ENCODE measurements at regions not wholly inside any gene's neighbourhood (a gene's known extent, or its start where the extent isn't known, plus 50 kb on each side); places are given as distances from the start of the nearest gene placed in this dataset.

GRCh38 chr1:198809247-198809646, 170.4 kb downstream of the PTPRC start:
- H3K4me1 ChIP-seq (ENCODE audit: insufficient read depth, low read length), result no peaks in the 10 kb centered on the region
- H3K4me3 ChIP-seq (ENCODE audit: low read length), result no peak overlapping the region
- no peaks in the 10 kb centered on the region for H3K27me3 ChIP-seq (ENCODE audit: insufficient read depth, low read length)
- H3K36me3 ChIP-seq (ENCODE audit: insufficient read depth, low read depth, low read length), result no peaks in the 10 kb centered on the region
- peaks cover 16% of the 10 kb centered on the region for H3K9me3 ChIP-seq (ENCODE audit: insufficient read depth, low read depth, low read length)
- no peak overlapping the region for H3K9ac ChIP-seq (ENCODE audit: low read depth, low read length)
- no peak overlapping the region for H3K27ac ChIP-seq (ENCODE audit: low read length)

- no peaks in the 10 kb centered on the region for H3K36me3 ChIP-seq (ENCODE audit: insufficient read depth, low read depth, low read length)
These were observed 172.6 kb downstream of the PTPRC start for GRCh38 chr1:198811449-198811848.

GRCh38 chr1:198823626-198824025, 184.8 kb downstream of the PTPRC start:
- H3K36me3 ChIP-seq (ENCODE audit: insufficient read depth, low read depth, low read length), result no peaks in the 10 kb centered on the region
- no peaks in the 10 kb centered on the region for H3K9me3 ChIP-seq (ENCODE audit: insufficient read depth, low read depth, low read length)
- H3K9ac ChIP-seq (ENCODE audit: low read depth, low read length), result no peak overlapping the region
- H3K27ac ChIP-seq (ENCODE audit: low read length), result no peak overlapping the region
- no peaks in the 10 kb centered on the region for H3K27me3 ChIP-seq (ENCODE audit: insufficient read depth, low read length)
- no peak overlapping the region for H3K4me3 ChIP-seq (ENCODE audit: low read length)
- H3K4me1 ChIP-seq (ENCODE audit: insufficient read depth, low read length), result 0 out of 2 replicates have a peak, but pooled peaks cover 5% of the 10 kb centered on the region

More at GRCh38 chr1:198811449-198811848, 172.6 kb downstream of the PTPRC start:
- H3K9me3 ChIP-seq (ENCODE audit: insufficient read depth, low read depth, low read length), result peaks cover 29% of the 10 kb centered on the region
- H3K9ac ChIP-seq (ENCODE audit: low read depth, low read length), result no peak overlapping the region
- no peak overlapping the region for H3K4me3 ChIP-seq (ENCODE audit: low read length)
- no peaks in the 10 kb centered on the region for H3K27me3 ChIP-seq (ENCODE audit: insufficient read depth, low read length)
- H3K27ac ChIP-seq (ENCODE audit: low read length), result no peak overlapping the region
- H3K4me1 ChIP-seq (ENCODE audit: insufficient read depth, low read length), result no peaks in the 10 kb centered on the region

- H3K27me3 ChIP-seq (ENCODE audit: insufficient read depth, low read length), result no peaks in the 10 kb centered on the region
- no peaks in the 10 kb centered on the region for H3K9me3 ChIP-seq (ENCODE audit: insufficient read depth, low read depth, low read length)
These were observed 186.4 kb downstream of the PTPRC start for GRCh38 chr1:198825254-198825653.

GRCh38 chr1:198829356-198829755, 190.5 kb downstream of the PTPRC start:
- H3K4me1 ChIP-seq (ENCODE audit: insufficient read depth, low read length), result no peaks in the 10 kb centered on the region
- H3K27ac ChIP-seq (ENCODE audit: low read length), result no peak overlapping the region
- H3K27me3 ChIP-seq (ENCODE audit: insufficient read depth, low read length), result no peaks in the 10 kb centered on the region
- no peak overlapping the region for H3K4me3 ChIP-seq (ENCODE audit: low read length)
- H3K9me3 ChIP-seq (ENCODE audit: insufficient read depth, low read depth, low read length), result no peaks in the 10 kb centered on the region
- H3K9ac ChIP-seq (ENCODE audit: low read depth, low read length), result no peak overlapping the region
- H3K36me3 ChIP-seq (ENCODE audit: insufficient read depth, low read depth, low read length), result no peaks in the 10 kb centered on the region

More at GRCh38 chr1:198825254-198825653, 186.4 kb downstream of the PTPRC start:
- Histone ChIP-seq H3K9ac (ENCODE audit: low read depth, low read length) (no peak overlapping the region), H3K27ac (ENCODE audit: low read length) (no peak overlapping the region), H3K4me3 (ENCODE audit: low read length) (no peak overlapping the region), H3K36me3 (ENCODE audit: insufficient read depth, low read depth, low read length) (no peaks in the 10 kb centered on the region), H3K4me1 (ENCODE audit: insufficient read depth, low read length) (no peaks in the 10 kb centered on the region)

GRCh38 chr1:198829944-198830343, 191.1 kb downstream of the PTPRC start:
- Histone ChIP-seq H3K9me3 (ENCODE audit: insufficient read depth, low read depth, low read length) (no peaks in the 10 kb centered on the region), H3K27me3 (ENCODE audit: insufficient read depth, low read length) (no peaks in the 10 kb centered on the region), H3K4me1 (ENCODE audit: insufficient read depth, low read length) (no peaks in the 10 kb centered on the region), H3K4me3 (ENCODE audit: low read length) (no peak overlapping the region), H3K36me3 (ENCODE audit: insufficient read depth, low read depth, low read length) (no peaks in the 10 kb centered on the region), H3K9ac (ENCODE audit: low read depth, low read length) (no peak overlapping the region), H3K27ac (ENCODE audit: low read length) (no peak overlapping the region)

GRCh38 chr1:198830412-198830811, 191.6 kb downstream of the PTPRC start:
- no peak overlapping the region for H3K9ac ChIP-seq (ENCODE audit: low read depth, low read length)
- no peaks in the 10 kb centered on the region for H3K36me3 ChIP-seq (ENCODE audit: insufficient read depth, low read depth, low read length)
- H3K4me3 ChIP-seq (ENCODE audit: low read length), result no peak overlapping the region
- no peaks in the 10 kb centered on the region for H3K27me3 ChIP-seq (ENCODE audit: insufficient read depth, low read length)
- no peak overlapping the region for H3K27ac ChIP-seq (ENCODE audit: low read length)
- H3K9me3 ChIP-seq (ENCODE audit: insufficient read depth, low read depth, low read length), result no peaks in the 10 kb centered on the region
- H3K4me1 ChIP-seq (ENCODE audit: insufficient read depth, low read length), result no peaks in the 10 kb centered on the region

- no peaks in the 10 kb centered on the region for H3K36me3 ChIP-seq (ENCODE audit: insufficient read depth, low read depth, low read length)
- no peaks in the 10 kb centered on the region for H3K9me3 ChIP-seq (ENCODE audit: insufficient read depth, low read depth, low read length)
- no peak overlapping the region for H3K4me3 ChIP-seq (ENCODE audit: low read length)
- no peaks in the 10 kb centered on the region for H3K27me3 ChIP-seq (ENCODE audit: insufficient read depth, low read length)
- H3K27ac ChIP-seq (ENCODE audit: low read length), result no peak overlapping the region
- H3K4me1 ChIP-seq (ENCODE audit: insufficient read depth, low read length), result no peaks in the 10 kb centered on the region
- no peak overlapping the region for H3K9ac ChIP-seq (ENCODE audit: low read depth, low read length)
These were observed 195.1 kb downstream of the PTPRC start for GRCh38 chr1:198833706-198834503.

- Histone ChIP-seq H3K9ac (ENCODE audit: low read depth, low read length) (no peak overlapping the region), H3K36me3 (ENCODE audit: insufficient read depth, low read depth, low read length) (no peaks in the 10 kb centered on the region), H3K4me3 (ENCODE audit: low read length) (no peak overlapping the region), H3K4me1 (ENCODE audit: insufficient read depth, low read length) (no peaks in the 10 kb centered on the region), H3K27me3 (ENCODE audit: insufficient read depth, low read length) (no peaks in the 10 kb centered on the region), H3K27ac (ENCODE audit: low read length) (no peak overlapping the region), H3K9me3 (ENCODE audit: insufficient read depth, low read depth, low read length) (no peaks in the 10 kb centered on the region)
These were observed 198.6 kb downstream of the PTPRC start for GRCh38 chr1:198837278-198838021.

GRCh38 chr1:198838022-198838342, 199.1 kb downstream of the PTPRC start:
- Histone ChIP-seq H3K36me3 (ENCODE audit: insufficient read depth, low read depth, low read length) (no peaks in the 10 kb centered on the region), H3K9me3 (ENCODE audit: insufficient read depth, low read depth, low read length) (no peaks in the 10 kb centered on the region), H3K27me3 (ENCODE audit: insufficient read depth, low read length) (no peaks in the 10 kb centered on the region), H3K27ac (ENCODE audit: low read length) (no peak overlapping the region), H3K9ac (ENCODE audit: low read depth, low read length) (no peak overlapping the region), H3K4me3 (ENCODE audit: low read length) (no peak overlapping the region), H3K4me1 (ENCODE audit: insufficient read depth, low read length) (no peaks in the 10 kb centered on the region)

- Histone ChIP-seq H3K27ac (ENCODE audit: low read length) (no peak overlapping the region), H3K4me1 (ENCODE audit: insufficient read depth, low read length) (no peaks in the 10 kb centered on the region), H3K36me3 (ENCODE audit: insufficient read depth, low read depth, low read length) (no peaks in the 10 kb centered on the region), H3K9me3 (ENCODE audit: insufficient read depth, low read depth, low read length) (no peaks in the 10 kb centered on the region), H3K27me3 (ENCODE audit: insufficient read depth, low read length) (no peaks in the 10 kb centered on the region), H3K4me3 (ENCODE audit: low read length) (no peak overlapping the region), H3K9ac (ENCODE audit: low read depth, low read length) (no peak overlapping the region)
These were observed 202.6 kb downstream of the PTPRC start for GRCh38 chr1:198841477-198841876.

- Histone ChIP-seq H3K4me3 (ENCODE audit: low read length) (no peak overlapping the region), H3K9ac (ENCODE audit: low read depth, low read length) (no peak overlapping the region), H3K4me1 (ENCODE audit: insufficient read depth, low read length) (no peaks in the 10 kb centered on the region), H3K27me3 (ENCODE audit: insufficient read depth, low read length) (no peaks in the 10 kb centered on the region), H3K36me3 (ENCODE audit: insufficient read depth, low read depth, low read length) (no peaks in the 10 kb centered on the region), H3K9me3 (ENCODE audit: insufficient read depth, low read depth, low read length) (no peaks in the 10 kb centered on the region), H3K27ac (ENCODE audit: low read length) (no peak overlapping the region)
These were observed 203.8 kb downstream of the PTPRC start for GRCh38 chr1:198842686-198843085.

All from iPS-20b (cell line).